Liver (tissue), 8 donors: ENCODE measurements at regions not wholly inside any gene's neighbourhood (a gene's known extent, or its start where the extent isn't known, plus 50 kb on each side); places are given as distances from the start of the nearest gene placed in this dataset.

Experiments used
- DNase-seq: peaks from one replicate; pipeline ENCODE4 v3.0.0-alpha.2; 2017; ENCODE audit warnings: low spot score
- H3K27ac ChIP-seq, 2 donors: one replicate each; pipeline ENCODE4 v1.7.0; 2013; ENCODE audit warnings: inconsistent platforms in 2 of 2, low read length in 2 of 2, control low read depth in 1 of 2, low read depth in 1 of 2, mild to moderate bottlenecking in 1 of 2
- H3K27me3 ChIP-seq, 4 donors: one replicate each; pipeline versions ENCODE4 v1.6.1 to v1.7.0; 2013; ENCODE audit warnings: low read length in 3 of 4, inconsistent platforms in 1 of 4, mild to moderate bottlenecking in 1 of 4, moderate library complexity in 1 of 4; ENCODE audit not compliant: control insufficient read depth in 4 of 4, insufficient read depth in 4 of 4
- H3K36me3 ChIP-seq, 4 donors: one replicate each; pipeline versions ENCODE4 v1.6.1 to v1.7.0; 2013; ENCODE audit warnings: low read length in 3 of 4, mild to moderate bottlenecking in 3 of 4, low read depth in 1 of 4, moderate library complexity in 1 of 4; ENCODE audit not compliant: control insufficient read depth in 4 of 4, insufficient read depth in 3 of 4
- H3K4me1 ChIP-seq, 4 donors: one replicate each; pipeline versions ENCODE4 v1.6.1 to v1.7.0; 2013; ENCODE audit warnings: low read length in 3 of 4, mild to moderate bottlenecking in 3 of 4, moderate library complexity in 1 of 4; ENCODE audit not compliant: control insufficient read depth in 4 of 4, insufficient read depth in 4 of 4
- H3K4me3 ChIP-seq, 3 donors: one replicate each; pipeline versions ENCODE4 v1.6.1 to v1.7.0; 2013; ENCODE audit warnings: low read length in 3 of 3, control low read depth in 1 of 3, low read depth in 1 of 3, mild to moderate bottlenecking in 1 of 3
- H3K9ac ChIP-seq, 2 donors: one replicate each; pipeline ENCODE4 v1.7.0; 2013; ENCODE audit warnings: low read length in 2 of 2, mild to moderate bottlenecking in 2 of 2, moderate library complexity in 2 of 2, control low read depth in 1 of 2, low read depth in 1 of 2
- H3K9me3 ChIP-seq, 4 donors: one replicate each; pipeline versions ENCODE4 v1.6.1 to v1.7.0; 2013; ENCODE audit warnings: low read length in 3 of 4; ENCODE audit not compliant: control insufficient read depth in 4 of 4
- EGR1 ChIP-seq, 2 donors: IDR thresholded peaks; 2 replicates each; pipeline ENCODE4 v1.6.1; 2016 to 2018; ENCODE audit warnings: antibody characterized with exemption in 2 of 2, low read depth in 2 of 2
- FOXA1 ChIP-seq: IDR thresholded peaks from 2 replicates; pipeline ENCODE4 v1.6.1; 2016; ENCODE audit warnings: antibody characterized with exemption
- FOXA2 ChIP-seq: IDR thresholded peaks from 2 replicates; pipeline ENCODE4 v1.6.1; 2016; ENCODE audit warnings: antibody characterized with exemption
- GABPA ChIP-seq, 2 donors: IDR thresholded peaks in 1 of 2; conservative IDR thresholded peaks in 1 of 2; 2 replicates each; pipeline ENCODE4 v1.6.1; 2016; ENCODE audit warnings: antibody characterized with exemption in 2 of 2, mild to moderate bottlenecking in 1 of 2, moderate library complexity in 1 of 2
- HNF4A ChIP-seq, 2 donors: conservative IDR thresholded peaks; 2 replicates each; pipeline ENCODE4 v1.6.1; 2016; ENCODE audit warnings: antibody characterized with exemption in 2 of 2, mild to moderate bottlenecking in 2 of 2
- HNF4G ChIP-seq: IDR thresholded peaks from 2 replicates; pipeline ENCODE4 v1.6.1; 2016; ENCODE audit warnings: antibody characterized with exemption
- JUND ChIP-seq, 2 donors: IDR thresholded peaks; 2 replicates each; pipeline ENCODE4 v1.6.1; 2016; ENCODE audit warnings: antibody characterized with exemption in 2 of 2
- NR2F2 ChIP-seq: IDR thresholded peaks from 2 replicates; pipeline ENCODE4 v1.6.1; 2016; ENCODE audit warnings: antibody characterized with exemption
- RAD21 ChIP-seq, 2 donors: IDR thresholded peaks; 2 replicates each; pipeline ENCODE4 v1.6.1; 2016; ENCODE audit warnings: antibody characterized with exemption in 2 of 2, mild to moderate bottlenecking in 2 of 2
- RXRA ChIP-seq, 2 donors: IDR thresholded peaks; 2 replicates each; pipeline ENCODE4 v1.6.1; 2017 to 2018; ENCODE audit warnings: antibody characterized with exemption in 2 of 2, mild to moderate bottlenecking in 1 of 2
- SP1 ChIP-seq: IDR thresholded peaks from 2 replicates; pipeline ENCODE4 v1.6.1; 2018; ENCODE audit warnings: antibody characterized with exemption, mild to moderate bottlenecking
- TAF1 ChIP-seq: conservative IDR thresholded peaks from 2 replicates; pipeline ENCODE4 v1.6.1; 2016; ENCODE audit warnings: antibody characterized with exemption, mild to moderate bottlenecking
- YY1 ChIP-seq: IDR thresholded peaks from 2 replicates; pipeline ENCODE4 v1.6.1; 2016; ENCODE audit warnings: antibody characterized with exemption, mild to moderate bottlenecking
- ZBTB33 ChIP-seq: IDR thresholded peaks from 2 replicates; pipeline ENCODE4 v1.6.1; 2016; ENCODE audit warnings: antibody characterized with exemption
- WGBS: extraction: QIAGEN DNeasy Blood & Tissue Kit; methylation state at CpG from one replicate; pipeline ENCODE4 v1.1.7; 2013; 5-methylcytosine and 5-hydroxymethylcytosine counted together
- TF ChIP-seq, protein P1 (sequence below): IDR thresholded peaks from 2 replicates; pipeline ENCODE4 v1.6.1; 2016; ENCODE audit warnings: antibody characterized with exemption, mild to moderate bottlenecking
- TF ChIP-seq, protein P2 (sequence below): fragments of 150-350 bp; IDR thresholded peaks from 2 replicates; pipeline ENCODE4 v1.5.1; 2017; ENCODE audit warnings: improper control_type of control experiment, low read depth, low read length; ENCODE audit not compliant: missing input control
- TF ChIP-seq, protein P3 (sequence below): IDR thresholded peaks from 2 replicates; pipeline ENCODE4 v1.6.1; 2016; ENCODE audit warnings: antibody characterized with exemption
- donor health status: healthy.
- donor health status: healthy.
- donor health status: healthy.
- donor health status: healthy.
- donor health status: healthy.

DNA sequence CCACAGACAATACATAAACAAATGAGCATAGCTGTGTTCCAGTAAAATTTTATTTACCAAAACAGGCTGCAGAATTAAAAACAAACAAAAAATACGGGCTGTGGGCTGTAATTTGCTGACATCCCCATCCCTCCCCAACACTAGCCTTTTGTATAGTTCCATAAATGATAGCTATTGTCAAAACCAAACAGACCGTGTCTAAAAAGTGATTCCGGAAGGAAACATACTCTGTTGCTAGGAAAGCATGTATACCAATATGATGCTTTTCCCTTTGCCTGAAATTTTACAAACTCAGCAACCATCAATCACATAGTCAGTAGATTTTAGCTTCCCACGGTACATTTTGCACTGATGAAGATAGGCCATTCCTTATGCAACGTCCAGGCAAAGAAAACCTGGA is 80.0 kb downstream of the TMEM215 start:
- DNase-seq: no peak
- WGBS: 64% methylated on average over 5 of the region's 5 CpGs
- TF ChIP-seq RAD21 (IDR thresholded peaks at IDR 0.05) (no peak), EGR1 (IDR thresholded peaks at IDR 0.05; ENCODE audit: low read depth in 2 of 2) (no peak), TAF1 (no peak), ZBTB33 (no peak), FOXA1 (no peak), JUND (IDR thresholded peaks at IDR 0.05) (no peak), HNF4G (no peak), RXRA (IDR thresholded peaks at IDR 0.05) (no peak)
- H3K9me3 ChIP-seq: no peaks in the 10 kb centered on the region
- H3K4me1 ChIP-seq: no peaks in the 10 kb centered on the region
- H3K27me3 ChIP-seq: no peaks in the 10 kb centered on the region
- no peak overlapping the region for H3K9ac ChIP-seq
- H3K36me3 ChIP-seq: no peaks in the 10 kb centered on the region
- H3K27ac ChIP-seq: no peak overlapping the region
- no peak overlapping the region for H3K4me3 ChIP-seq

DNA sequence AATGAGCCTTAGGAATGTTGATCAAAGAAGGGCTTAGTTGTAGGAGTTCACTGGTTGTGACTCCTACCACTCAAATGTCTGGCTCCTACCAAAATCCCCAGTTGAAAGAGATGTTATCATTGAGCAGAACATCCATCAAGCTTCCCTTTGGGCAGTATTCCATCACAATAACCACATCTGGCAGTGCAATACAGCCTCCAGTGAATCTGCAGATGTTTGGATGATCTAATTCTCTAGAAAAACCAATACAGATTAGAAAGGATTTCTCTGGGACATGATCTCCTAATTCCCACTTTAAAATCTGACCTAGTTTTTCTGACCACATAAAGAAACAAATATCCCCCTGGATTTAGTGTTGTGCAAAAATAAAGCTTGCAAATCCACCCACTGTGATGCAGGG is 81.6 kb downstream of the TMEM215 start:
- TF ChIP-seq, protein P1, sequence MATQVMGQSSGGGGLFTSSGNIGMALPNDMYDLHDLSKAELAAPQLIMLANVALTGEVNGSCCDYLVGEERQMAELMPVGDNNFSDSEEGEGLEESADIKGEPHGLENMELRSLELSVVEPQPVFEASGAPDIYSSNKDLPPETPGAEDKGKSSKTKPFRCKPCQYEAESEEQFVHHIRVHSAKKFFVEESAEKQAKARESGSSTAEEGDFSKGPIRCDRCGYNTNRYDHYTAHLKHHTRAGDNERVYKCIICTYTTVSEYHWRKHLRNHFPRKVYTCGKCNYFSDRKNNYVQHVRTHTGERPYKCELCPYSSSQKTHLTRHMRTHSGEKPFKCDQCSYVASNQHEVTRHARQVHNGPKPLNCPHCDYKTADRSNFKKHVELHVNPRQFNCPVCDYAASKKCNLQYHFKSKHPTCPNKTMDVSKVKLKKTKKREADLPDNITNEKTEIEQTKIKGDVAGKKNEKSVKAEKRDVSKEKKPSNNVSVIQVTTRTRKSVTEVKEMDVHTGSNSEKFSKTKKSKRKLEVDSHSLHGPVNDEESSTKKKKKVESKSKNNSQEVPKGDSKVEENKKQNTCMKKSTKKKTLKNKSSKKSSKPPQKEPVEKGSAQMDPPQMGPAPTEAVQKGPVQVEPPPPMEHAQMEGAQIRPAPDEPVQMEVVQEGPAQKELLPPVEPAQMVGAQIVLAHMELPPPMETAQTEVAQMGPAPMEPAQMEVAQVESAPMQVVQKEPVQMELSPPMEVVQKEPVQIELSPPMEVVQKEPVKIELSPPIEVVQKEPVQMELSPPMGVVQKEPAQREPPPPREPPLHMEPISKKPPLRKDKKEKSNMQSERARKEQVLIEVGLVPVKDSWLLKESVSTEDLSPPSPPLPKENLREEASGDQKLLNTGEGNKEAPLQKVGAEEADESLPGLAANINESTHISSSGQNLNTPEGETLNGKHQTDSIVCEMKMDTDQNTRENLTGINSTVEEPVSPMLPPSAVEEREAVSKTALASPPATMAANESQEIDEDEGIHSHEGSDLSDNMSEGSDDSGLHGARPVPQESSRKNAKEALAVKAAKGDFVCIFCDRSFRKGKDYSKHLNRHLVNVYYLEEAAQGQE: no peak
- TF ChIP-seq RAD21 (IDR thresholded peaks at IDR 0.05) (no peak), TAF1 (no peak), FOXA1 (no peak), RXRA (IDR thresholded peaks at IDR 0.05) (no peak), GABPA (IDR thresholded peaks at IDR 0.05 in 1 of 2, conservative IDR thresholded peaks at IDR 0.05 in 1 of 2) (no peak), NR2F2 (no peak), YY1 (no peak), FOXA2 (no peak), HNF4A (conservative IDR thresholded peaks at IDR 0.05) (no peak)
- no peaks in the 10 kb centered on the region for H3K9me3 ChIP-seq
- no peak overlapping the region for H3K4me3 ChIP-seq
- no peaks in the 10 kb centered on the region for H3K36me3 ChIP-seq
- no peak overlapping the region for H3K27ac ChIP-seq
- no peak for DNase-seq
- no peak overlapping the region for H3K9ac ChIP-seq
- peaks cover 0 to 2% (median 0%) of the 10 kb centered on the region in 4 donors for H3K27me3 ChIP-seq
- H3K4me1 ChIP-seq: no peaks in the 10 kb centered on the region

DNA sequence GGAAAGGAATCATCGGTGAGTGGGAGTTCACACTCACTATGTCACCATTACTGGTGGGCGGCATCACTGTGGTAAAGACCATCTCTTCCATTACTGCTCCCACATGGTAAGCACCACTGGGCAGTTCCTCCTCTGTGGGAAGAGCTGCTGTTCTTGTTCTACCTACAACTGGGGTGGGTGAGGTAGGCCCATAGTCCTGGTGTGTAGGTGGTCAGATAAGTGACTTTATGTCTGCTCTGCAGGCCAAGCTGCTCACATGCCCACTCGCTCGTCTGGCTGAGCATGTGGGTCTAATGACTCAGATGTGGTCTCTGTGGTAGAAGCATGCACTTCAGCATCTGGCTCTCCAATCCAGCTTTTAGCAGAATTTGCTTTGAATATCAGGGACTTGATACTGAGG is 82.9 kb downstream of the TMEM215 start:
- H3K9ac ChIP-seq: no peak overlapping the region
- DNase-seq: no peak
- 85% methylated on average over 4 of the region's 4 CpGs for WGBS
- no peak overlapping the region for H3K4me3 ChIP-seq
- H3K36me3 ChIP-seq: no peaks in the 10 kb centered on the region
- H3K9me3 ChIP-seq: no peaks in the 10 kb centered on the region
- peaks cover 0 to 2% (median 0%) of the 10 kb centered on the region in 4 donors for H3K27me3 ChIP-seq
- no peaks in the 10 kb centered on the region for H3K4me1 ChIP-seq
- no peak overlapping the region for H3K27ac ChIP-seq
- TF ChIP-seq, protein P2, sequence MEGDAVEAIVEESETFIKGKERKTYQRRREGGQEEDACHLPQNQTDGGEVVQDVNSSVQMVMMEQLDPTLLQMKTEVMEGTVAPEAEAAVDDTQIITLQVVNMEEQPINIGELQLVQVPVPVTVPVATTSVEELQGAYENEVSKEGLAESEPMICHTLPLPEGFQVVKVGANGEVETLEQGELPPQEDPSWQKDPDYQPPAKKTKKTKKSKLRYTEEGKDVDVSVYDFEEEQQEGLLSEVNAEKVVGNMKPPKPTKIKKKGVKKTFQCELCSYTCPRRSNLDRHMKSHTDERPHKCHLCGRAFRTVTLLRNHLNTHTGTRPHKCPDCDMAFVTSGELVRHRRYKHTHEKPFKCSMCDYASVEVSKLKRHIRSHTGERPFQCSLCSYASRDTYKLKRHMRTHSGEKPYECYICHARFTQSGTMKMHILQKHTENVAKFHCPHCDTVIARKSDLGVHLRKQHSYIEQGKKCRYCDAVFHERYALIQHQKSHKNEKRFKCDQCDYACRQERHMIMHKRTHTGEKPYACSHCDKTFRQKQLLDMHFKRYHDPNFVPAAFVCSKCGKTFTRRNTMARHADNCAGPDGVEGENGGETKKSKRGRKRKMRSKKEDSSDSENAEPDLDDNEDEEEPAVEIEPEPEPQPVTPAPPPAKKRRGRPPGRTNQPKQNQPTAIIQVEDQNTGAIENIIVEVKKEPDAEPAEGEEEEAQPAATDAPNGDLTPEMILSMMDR: no peak
- TF ChIP-seq GABPA (IDR thresholded peaks at IDR 0.05 in 1 of 2, conservative IDR thresholded peaks at IDR 0.05 in 1 of 2) (no peak), EGR1 (IDR thresholded peaks at IDR 0.05; ENCODE audit: low read depth in 2 of 2) (no peak), SP1 (no peak), RAD21 (IDR thresholded peaks at IDR 0.05) (no peak), NR2F2 (no peak), HNF4A (conservative IDR thresholded peaks at IDR 0.05) (no peak), RXRA (IDR thresholded peaks at IDR 0.05) (no peak), FOXA2 (no peak), FOXA1 (no peak)
- TF ChIP-seq, protein P3, sequence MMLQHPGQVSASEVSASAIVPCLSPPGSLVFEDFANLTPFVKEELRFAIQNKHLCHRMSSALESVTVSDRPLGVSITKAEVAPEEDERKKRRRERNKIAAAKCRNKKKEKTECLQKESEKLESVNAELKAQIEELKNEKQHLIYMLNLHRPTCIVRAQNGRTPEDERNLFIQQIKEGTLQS: no peak
- TF ChIP-seq, protein P1: no peak
